Fibroblast of the aortic adventitia (primary cell): ENCODE measurements at regions not wholly inside any gene's neighbourhood (a gene's known extent, or its start where the extent isn't known, plus 50 kb on each side); places are given as distances from the start of the nearest gene placed in this dataset.
"Not testable (repeated sequence)": the region's sequence is repeated elsewhere in the genome, so short reads cannot be mapped to it uniquely, and the experiment has no call there.

Experiments used
- DNase-seq: peaks from one replicate; pipeline ENCODE4 v3.0.0-alpha.2; 2010; ENCODE audit warnings: low read depth
- H3K4me3 ChIP-seq: 2 replicates; pipeline ENCODE4 v1.5.1; 2011; ENCODE audit warnings: low read depth, mild to moderate bottlenecking, control low read depth, low read length, moderate library complexity
- TF ChIP-seq, protein P1 (sequence below): IDR thresholded peaks from 2 replicates; pipeline ENCODE4 v1.5.1; 2011; ENCODE audit warnings: mild to moderate bottlenecking, low read length, control low read depth, inconsistent platforms; ENCODE audit not compliant: insufficient read depth

DNA sequence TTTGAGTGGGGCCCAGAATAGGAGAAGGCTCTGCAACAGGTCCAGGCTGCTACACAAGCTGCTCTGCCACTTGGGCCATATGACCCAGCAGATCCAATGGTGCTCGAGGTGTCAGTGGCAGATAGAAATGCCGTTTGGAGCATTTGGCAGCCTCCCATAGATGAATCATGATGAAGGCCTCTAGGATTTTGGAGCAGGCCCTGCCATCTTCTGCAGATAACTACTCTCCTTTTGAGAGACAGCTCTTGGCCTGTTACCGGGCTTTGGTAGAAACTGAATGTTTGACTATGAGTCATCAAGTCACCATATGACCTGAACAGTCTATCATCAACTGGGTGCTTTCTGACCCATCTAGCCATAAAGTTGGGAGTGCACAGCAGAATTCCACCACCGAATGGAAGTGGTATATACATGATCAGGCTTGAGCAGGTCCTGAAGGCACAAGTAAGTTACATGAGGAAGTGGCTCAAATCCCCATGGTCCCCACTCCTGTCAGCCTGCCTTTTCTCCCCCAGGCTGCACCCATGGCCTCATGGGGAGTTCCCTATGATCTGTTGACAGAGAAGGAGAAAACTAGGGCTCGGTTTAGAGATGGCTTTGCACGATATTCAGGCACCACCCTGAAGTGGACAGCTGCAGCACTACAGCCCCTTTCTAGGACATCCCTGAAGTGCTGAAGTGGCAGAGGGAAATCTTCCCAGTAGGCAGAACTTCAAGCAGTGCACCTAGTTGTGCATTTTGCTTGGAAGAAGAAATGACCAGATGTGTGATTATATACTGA is 971.4 kb downstream of the MCTP2 start:
- TF ChIP-seq, protein P1, sequence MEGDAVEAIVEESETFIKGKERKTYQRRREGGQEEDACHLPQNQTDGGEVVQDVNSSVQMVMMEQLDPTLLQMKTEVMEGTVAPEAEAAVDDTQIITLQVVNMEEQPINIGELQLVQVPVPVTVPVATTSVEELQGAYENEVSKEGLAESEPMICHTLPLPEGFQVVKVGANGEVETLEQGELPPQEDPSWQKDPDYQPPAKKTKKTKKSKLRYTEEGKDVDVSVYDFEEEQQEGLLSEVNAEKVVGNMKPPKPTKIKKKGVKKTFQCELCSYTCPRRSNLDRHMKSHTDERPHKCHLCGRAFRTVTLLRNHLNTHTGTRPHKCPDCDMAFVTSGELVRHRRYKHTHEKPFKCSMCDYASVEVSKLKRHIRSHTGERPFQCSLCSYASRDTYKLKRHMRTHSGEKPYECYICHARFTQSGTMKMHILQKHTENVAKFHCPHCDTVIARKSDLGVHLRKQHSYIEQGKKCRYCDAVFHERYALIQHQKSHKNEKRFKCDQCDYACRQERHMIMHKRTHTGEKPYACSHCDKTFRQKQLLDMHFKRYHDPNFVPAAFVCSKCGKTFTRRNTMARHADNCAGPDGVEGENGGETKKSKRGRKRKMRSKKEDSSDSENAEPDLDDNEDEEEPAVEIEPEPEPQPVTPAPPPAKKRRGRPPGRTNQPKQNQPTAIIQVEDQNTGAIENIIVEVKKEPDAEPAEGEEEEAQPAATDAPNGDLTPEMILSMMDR = no peak
- DNase-seq = peak; percentile 5
- H3K4me3 ChIP-seq = no peak overlapping the region

DNA sequence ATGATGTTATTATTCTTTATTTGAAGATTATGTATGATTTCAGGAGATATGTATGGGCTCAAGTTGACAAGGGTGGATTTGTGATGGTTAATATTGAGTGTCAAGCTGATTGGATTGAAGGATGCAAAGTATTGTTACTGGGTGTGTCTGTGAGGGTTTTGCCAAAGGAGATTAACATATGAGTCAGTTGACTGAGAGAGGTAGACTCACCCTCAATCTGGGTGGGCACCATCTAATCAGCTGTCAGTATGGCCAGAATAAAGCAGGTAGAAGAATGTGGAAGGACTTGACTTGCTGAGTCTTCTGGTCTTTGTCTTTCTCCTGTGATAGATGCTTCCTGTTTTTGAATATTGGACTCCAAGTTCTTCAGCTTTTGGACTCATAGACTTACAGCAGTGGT is 973.7 kb downstream of the MCTP2 start:
- no peak for DNase-seq
- TF ChIP-seq, protein P1 = no peak
- no peak overlapping the region for H3K4me3 ChIP-seq

DNA sequence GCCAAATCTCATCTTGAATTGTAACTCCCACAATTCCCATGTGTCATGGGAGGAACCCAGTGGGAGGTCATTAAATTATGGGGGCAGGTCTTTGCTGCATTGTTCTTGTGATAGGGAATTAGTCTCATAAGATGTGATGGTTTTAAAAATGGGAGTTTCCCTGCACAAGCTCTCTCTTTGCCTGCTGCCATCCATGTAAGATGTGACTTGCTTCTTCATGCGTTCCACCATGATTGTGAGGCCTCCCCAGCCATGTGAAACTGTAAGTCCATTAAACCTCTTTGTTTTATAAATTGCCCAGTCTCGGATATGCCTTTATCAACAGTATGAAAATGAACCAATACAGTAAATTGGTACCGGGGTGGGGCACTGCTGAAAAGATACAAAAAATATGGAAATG is 974.5 kb downstream of the MCTP2 start:
- H3K4me3 ChIP-seq, DNase-seq: not testable (repeated sequence)

DNA sequence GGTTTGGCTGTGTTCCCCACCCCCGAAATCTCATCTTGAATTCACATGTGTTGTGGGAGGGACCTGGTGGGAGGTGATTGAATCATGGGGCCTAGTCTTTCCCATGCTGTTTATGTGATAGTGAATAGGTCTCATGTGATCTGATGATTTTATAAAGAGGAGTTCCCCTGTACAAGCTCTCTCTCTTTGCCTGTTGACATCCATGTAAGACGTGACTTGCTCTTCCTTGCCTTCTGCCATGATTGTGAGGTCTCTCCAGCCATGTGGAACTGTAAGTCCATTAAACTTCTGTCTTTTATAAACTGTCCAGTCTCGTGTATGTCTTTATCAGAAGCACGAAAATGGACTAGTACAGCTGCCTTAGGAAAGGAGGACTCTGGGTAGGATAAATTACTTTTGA is 976.7 kb downstream of the MCTP2 start:
- TF ChIP-seq, protein P1 = no peak
- DNase-seq = no peak
- no peak overlapping the region for H3K4me3 ChIP-seq

DNA sequence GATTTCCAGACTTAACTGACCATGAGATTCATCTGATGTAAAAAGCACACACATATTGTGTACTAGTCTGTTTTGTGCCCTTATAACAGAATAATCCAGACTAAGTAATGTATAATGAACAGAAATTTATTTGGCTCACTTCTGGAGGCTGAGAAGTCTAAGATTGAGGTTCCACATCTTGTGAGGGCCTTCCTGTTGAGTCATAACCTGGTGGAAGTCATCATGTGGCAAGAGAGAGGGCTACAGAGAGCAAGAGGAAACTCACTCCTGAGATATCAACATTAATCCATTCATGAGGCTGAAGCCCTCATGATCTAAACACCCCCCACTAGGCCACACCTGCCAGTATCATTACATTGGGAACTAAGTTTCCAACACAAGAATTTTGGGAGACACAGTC is 977.6 kb downstream of the MCTP2 start:
- no peak for DNase-seq
- no peak overlapping the region for H3K4me3 ChIP-seq
- TF ChIP-seq, protein P1 = no peak

DNA sequence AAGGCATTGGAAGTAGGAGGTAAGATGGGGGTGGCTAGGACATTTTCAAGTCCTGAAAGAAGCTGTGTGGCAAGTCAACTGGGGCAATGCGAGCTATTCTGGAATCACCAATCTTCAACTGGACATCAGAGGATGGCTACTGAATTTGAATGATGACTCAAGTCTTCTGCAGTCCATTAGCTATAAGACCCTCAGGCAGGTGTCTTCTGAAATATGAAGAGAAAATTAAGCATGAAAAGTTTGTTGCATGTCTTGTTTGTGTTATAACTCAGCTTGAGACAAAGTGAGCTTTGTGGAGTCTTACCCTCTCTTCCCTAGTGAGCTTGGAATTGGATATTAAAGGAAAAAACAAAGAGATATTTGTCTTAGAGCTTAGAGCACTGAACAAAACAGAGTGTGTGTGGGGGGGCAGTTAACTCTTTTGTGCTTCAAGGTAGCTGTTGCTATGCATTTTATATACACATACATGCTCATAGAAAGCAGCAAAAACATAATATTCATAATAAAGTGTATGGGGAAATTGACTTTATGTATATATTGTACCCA is 979.1 kb downstream of the MCTP2 start:
- H3K4me3 ChIP-seq = no peak overlapping the region
- no peak for DNase-seq
- TF ChIP-seq, protein P1 = no peak

DNA sequence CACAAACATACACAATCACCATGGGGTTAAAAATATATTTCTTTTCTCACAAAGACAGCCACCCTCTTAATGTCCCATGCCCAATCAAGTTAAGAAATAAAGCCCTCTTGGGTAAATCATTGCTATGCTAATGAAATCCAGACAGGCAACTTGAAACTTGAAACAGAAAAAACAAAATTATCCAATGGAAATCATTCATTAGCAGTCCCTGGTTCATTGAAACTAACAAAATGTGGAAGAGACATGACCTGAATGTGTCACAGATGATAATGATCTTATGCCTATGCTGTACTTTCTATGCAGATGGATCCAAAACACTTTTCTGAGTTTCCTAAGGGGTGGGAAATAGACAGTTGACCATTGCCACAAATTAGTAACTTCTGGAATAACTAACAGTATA is 983.7 kb downstream of the MCTP2 start:
- no peak for DNase-seq
- TF ChIP-seq, protein P1 = no peak
- no peak overlapping the region for H3K4me3 ChIP-seq
